ENCODE measurements at regions not wholly inside any gene's neighbourhood (a gene's known extent, or its start where the extent isn't known, plus 50 kb on each side); places are given as distances from the start of the nearest gene placed in this dataset.

GRCh38 chr10:44297963-44298362 is 86.9 kb downstream of the CXCL12 start:
- no peak for ATAC-seq

GRCh38 chr10:44295644-44296241 is 89.2 kb downstream of the CXCL12 start:
- ATAC-seq = no peak
- no peak for TF ChIP-seq ESRRG (CRISPR knock-in tag; IDR thresholded peaks at IDR 0.05)
- no peak for TF ChIP-seq CSDC2 (CRISPR knock-in tag; IDR thresholded peaks at IDR 0.05)
- TF ChIP-seq TCF4 (CRISPR knock-in tag; IDR thresholded peaks at IDR 0.05; ENCODE audit: borderline replicate concordance) = no peak
- TF ChIP-seq TOX (CRISPR knock-in tag; IDR thresholded peaks at IDR 0.05; ENCODE audit: borderline replicate concordance) = no peak
- TF ChIP-seq ZFP30 (CRISPR knock-in tag; IDR thresholded peaks at IDR 0.05) = no peak
- no peak for TF ChIP-seq CSRNP3 (CRISPR knock-in tag; IDR thresholded peaks at IDR 0.05)
- TF ChIP-seq ZC3H10 (CRISPR knock-in tag; IDR thresholded peaks at IDR 0.05) = no peak
- no peak for TF ChIP-seq PPARA (CRISPR knock-in tag; IDR thresholded peaks at IDR 0.05; ENCODE audit: borderline replicate concordance)
- no peak for TF ChIP-seq ZNF8 (CRISPR knock-in tag; IDR thresholded peaks at IDR 0.05)
- TF ChIP-seq PATZ1 (CRISPR knock-in tag; IDR thresholded peaks at IDR 0.05; ENCODE audit: borderline replicate concordance) = no peak
- no peak for TF ChIP-seq TSHZ2 (CRISPR knock-in tag; IDR thresholded peaks at IDR 0.05)
- TF ChIP-seq ZNF70 (CRISPR knock-in tag; IDR thresholded peaks at IDR 0.05) = no peak
- TF ChIP-seq RARB (CRISPR knock-in tag; IDR thresholded peaks at IDR 0.05) = no peak
- TF ChIP-seq GLIS3 (CRISPR knock-in tag; IDR thresholded peaks at IDR 0.05) = no peak
- TF ChIP-seq ZFP3 (CRISPR knock-in tag; IDR thresholded peaks at IDR 0.05) = no peak

More at GRCh38 chr10:44297963-44298362, 86.9 kb downstream of the CXCL12 start:
- TF ChIP-seq CSDC2 (CRISPR knock-in tag; IDR thresholded peaks at IDR 0.05) = no peak
- no peak for TF ChIP-seq RARB (CRISPR knock-in tag; IDR thresholded peaks at IDR 0.05)
- no peak for TF ChIP-seq TOX (CRISPR knock-in tag; IDR thresholded peaks at IDR 0.05; ENCODE audit: borderline replicate concordance)
- no peak for TF ChIP-seq OSR1 (CRISPR knock-in tag; IDR thresholded peaks at IDR 0.05)
- TF ChIP-seq ARNTL (CRISPR knock-in tag; IDR thresholded peaks at IDR 0.05; ENCODE audit: borderline replicate concordance, low read depth) = no peak
- no peak for TF ChIP-seq TSHZ2 (CRISPR knock-in tag; IDR thresholded peaks at IDR 0.05)
- TF ChIP-seq BACH2 (CRISPR knock-in tag; IDR thresholded peaks at IDR 0.05; ENCODE audit: borderline replicate concordance) = no peak
- TF ChIP-seq ZNF565 (CRISPR knock-in tag; conservative IDR thresholded peaks at IDR 0.05; ENCODE audit: low read depth) = no peak
- no peak for TF ChIP-seq ISL1 (CRISPR knock-in tag; IDR thresholded peaks at IDR 0.05)
- TF ChIP-seq CREB5 (CRISPR knock-in tag; IDR thresholded peaks at IDR 0.05; ENCODE audit: low read depth) = no peak
- no peak for TF ChIP-seq TCF4 (CRISPR knock-in tag; IDR thresholded peaks at IDR 0.05; ENCODE audit: borderline replicate concordance)
- TF ChIP-seq PPARA (CRISPR knock-in tag; IDR thresholded peaks at IDR 0.05; ENCODE audit: borderline replicate concordance) = no peak
- no peak for TF ChIP-seq GLIS3 (CRISPR knock-in tag; IDR thresholded peaks at IDR 0.05)
- no peak for TF ChIP-seq SNAI2 (CRISPR knock-in tag; IDR thresholded peaks at IDR 0.05)
- TF ChIP-seq ESRRG (CRISPR knock-in tag; IDR thresholded peaks at IDR 0.05) = no peak
- TF ChIP-seq PATZ1 (CRISPR knock-in tag; IDR thresholded peaks at IDR 0.05; ENCODE audit: borderline replicate concordance) = no peak

Measured in SK-N-SH treated with all-trans-retinoic acid at 6 μM for 48 hours (cell line).